ENCODE measurements at regions not wholly inside any gene's neighbourhood (a gene's known extent, or its start where the extent isn't known, plus 50 kb on each side); places are given as distances from the start of the nearest gene placed in this dataset.
"Not testable (repeated sequence)": the region's sequence is repeated elsewhere in the genome, so short reads cannot be mapped to it uniquely, and the experiment has no call there.

DNA sequence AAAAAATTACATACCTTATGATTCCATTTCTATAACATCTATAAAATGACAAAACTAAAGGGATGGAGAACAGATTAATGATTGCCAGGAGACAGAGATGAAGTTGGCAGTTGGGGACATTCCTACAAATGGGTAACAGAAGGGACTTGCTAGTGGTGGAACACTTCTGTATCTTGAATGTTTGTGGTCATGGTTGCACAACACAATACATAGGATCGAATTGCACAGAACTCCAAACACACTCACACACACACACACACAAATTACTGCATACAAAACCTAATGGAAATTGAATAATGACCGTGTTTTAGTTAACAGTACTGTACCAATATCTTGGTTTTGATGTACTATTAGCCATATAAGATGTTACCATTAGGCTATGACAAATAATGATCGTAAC lies 330.7 kb upstream of the POU5F2 start:
- H3K36me3 ChIP-seq, result peaks cover 3 to 9% (median 7%) of the 10 kb centered on the region in 4 donors
- no peak for DNase-seq
- intact Hi-C loops (cut with DNase I; ENCODE audit: low total_unique reads), result no loop called here
- H3K27me3 ChIP-seq, result no peaks in the 10 kb centered on the region
- peaks cover 0 to 12% (median 5%) of the 10 kb centered on the region in 4 donors for H3K9me3 ChIP-seq
- no peak for TF ChIP-seq POLR2AphosphoS5 (IDR thresholded peaks at IDR 0.05)
- TF ChIP-seq POLR2A (IDR thresholded peaks at IDR 0.05), result no peak
- no peak for TF ChIP-seq CTCF (IDR thresholded peaks at IDR 0.05)
- no peak for TF ChIP-seq EP300 (IDR thresholded peaks at IDR 0.05)
- H3K4me1 ChIP-seq, result peaks cover 0 to 20% (median 2%) of the 10 kb centered on the region in 4 donors
- 92 to 98% (median 96%) methylated on average over 3 of the region's 3 CpGs for WGBS, 5 donors
- no peak overlapping the region for H3K27ac ChIP-seq
- no peak overlapping the region for H3K4me3 ChIP-seq

- Histone ChIP-seq H3K4me1 (no peaks in the 10 kb centered on the region), H3K27me3 (no peaks in the 10 kb centered on the region), H3K4me3 (no peak overlapping the region), H3K27ac (no peak overlapping the region), H3K9me3 (peaks cover 0 to 44% (median 22%) of the 10 kb centered on the region in 4 donors), H3K36me3 (peaks cover 3 to 15% (median 11%) of the 10 kb centered on the region in 4 donors)
- intact Hi-C loops (cut with DNase I; ENCODE audit: low total_unique reads), result no loop called here
- 97 to 100% (median 98%) methylated on average over 2 of the region's 2 CpGs for WGBS, 5 donors
- DNase-seq, result no peak
- no peak for TF ChIP-seq POLR2AphosphoS5 (IDR thresholded peaks at IDR 0.05)
- no peak for TF ChIP-seq CTCF (IDR thresholded peaks at IDR 0.05)
- TF ChIP-seq POLR2A (IDR thresholded peaks at IDR 0.05), result no peak
- no peak for TF ChIP-seq EP300 (IDR thresholded peaks at IDR 0.05)
These were observed 325.2 kb upstream of the POU5F2 start for GRCh38 chr5:94066437-94067207.

DNA sequence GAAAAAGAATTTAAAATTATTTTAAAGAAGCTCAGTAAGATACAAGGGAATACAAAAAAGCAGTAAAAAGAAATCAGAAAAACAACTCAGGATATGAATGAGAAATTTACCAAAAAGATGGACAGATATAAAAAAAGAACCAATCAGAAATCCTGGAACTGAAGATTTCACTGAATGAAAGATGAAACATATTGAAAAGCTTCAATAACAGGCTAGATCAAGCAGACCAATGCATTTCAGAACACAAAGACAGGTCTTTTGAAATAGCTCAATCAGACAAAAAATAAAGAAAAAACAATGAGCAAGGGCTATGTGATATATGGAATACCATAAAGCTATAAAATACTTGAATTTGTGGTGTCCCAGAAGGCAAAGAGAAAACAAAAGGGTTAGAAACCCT lies 322.6 kb upstream of the POU5F2 start:
- H3K9me3 ChIP-seq, result peaks cover 0 to 44% (median 22%) of the 10 kb centered on the region in 4 donors
- no peaks in the 10 kb centered on the region for H3K27me3 ChIP-seq
- DNase-seq, result no peak
- peaks cover 3 to 15% (median 11%) of the 10 kb centered on the region in 4 donors for H3K36me3 ChIP-seq
- no peak overlapping the region for H3K4me3 ChIP-seq
- no peaks in the 10 kb centered on the region for H3K4me1 ChIP-seq
- intact Hi-C loops (cut with DNase I; ENCODE audit: low total_unique reads), result no loop called here
- TF ChIP-seq CTCF (IDR thresholded peaks at IDR 0.05) (no peak), POLR2A (IDR thresholded peaks at IDR 0.05) (no peak), POLR2AphosphoS5 (IDR thresholded peaks at IDR 0.05) (no peak), EP300 (IDR thresholded peaks at IDR 0.05) (no peak)
- H3K27ac ChIP-seq, result no peak overlapping the region

- DNase-seq, result no peak
- H3K27ac ChIP-seq, result no peak overlapping the region
- TF ChIP-seq EP300 (IDR thresholded peaks at IDR 0.05), result no peak
- 81 to 89% (median 84%) methylated on average over 2 of the region's 2 CpGs for WGBS, 5 donors
- H3K4me3 ChIP-seq, result no peak overlapping the region
- H3K36me3 ChIP-seq, result peaks cover 0 to 7% (median under 1%) of the 10 kb centered on the region in 4 donors
- H3K4me1 ChIP-seq, result no peaks in the 10 kb centered on the region
- no peaks in the 10 kb centered on the region for H3K27me3 ChIP-seq
- intact Hi-C loops (cut with DNase I; ENCODE audit: low total_unique reads), result no loop called here
- H3K9me3 ChIP-seq, result no peaks in the 10 kb centered on the region
These were observed 316.3 kb upstream of the POU5F2 start for GRCh38 chr5:94057655-94058054.

GRCh38 chr5:94057217-94057616 lies 315.8 kb upstream of the POU5F2 start:
- Histone ChIP-seq H3K27me3 (no peaks in the 10 kb centered on the region), H3K4me3 (no peak overlapping the region), H3K36me3 (peaks cover 0 to 11% (median 2%) of the 10 kb centered on the region in 4 donors), H3K27ac (no peak overlapping the region), H3K9me3 (no peaks in the 10 kb centered on the region), H3K4me1 (no peaks in the 10 kb centered on the region)
- 69 to 84% (median 74%) methylated on average over 1 of the region's 1 CpG for WGBS, 5 donors
- TF ChIP-seq POLR2AphosphoS5 (IDR thresholded peaks at IDR 0.05) (no peak), CTCF (IDR thresholded peaks at IDR 0.05) (no peak), POLR2A (IDR thresholded peaks at IDR 0.05) (no peak), EP300 (IDR thresholded peaks at IDR 0.05) (no peak)
- intact Hi-C loops (cut with DNase I; ENCODE audit: low total_unique reads), result no loop called here
- DNase-seq, result no peak

GRCh38 chr5:94049307-94049922 lies 308.0 kb upstream of the POU5F2 start:
- H3K27ac ChIP-seq; H3K4me1 ChIP-seq; intact Hi-C loops (cut with DNase I; ENCODE audit: low total_unique reads); H3K4me3 ChIP-seq; H3K27me3 ChIP-seq; H3K9me3 ChIP-seq; DNase-seq: not testable (repeated sequence)
- 94 to 97% (median 94%) methylated on average over 10 of the region's 10 CpGs for WGBS, 5 donors
- peaks cover 0 to 43% (median 38%) of the 10 kb centered on the region in 4 donors for H3K36me3 ChIP-seq
